GM23338 (cell line): ENCODE measurements at regions not wholly inside any gene's neighbourhood (a gene's known extent, or its start where the extent isn't known, plus 50 kb on each side); places are given as distances from the start of the nearest gene placed in this dataset.

ENCODE experiments used
- ATAC-seq: fragments of 200-7000 bp; cut with Tn5 transposase; 3 replicates; pipeline ENCODE4 v1.9.1; 2020
- DNase-seq: peaks from one replicate; pipeline ENCODE4 v3.0.0-alpha.2; 2015; ENCODE audit warnings: low spot score
- H2AFZ ChIP-seq: fragments of 200-600 bp; sonication (generic); 2 replicates; pipeline ENCODE4 v1.8.0; 2016; ENCODE audit warnings: antibody characterized with exemption, mild to moderate bottlenecking, moderate library complexity
- H3F3A ChIP-seq: fragments of 200-600 bp; sonication (generic); replicated peaks from 2 replicates; pipeline ENCODE4 v1.8.0; 2017; ENCODE audit warnings: antibody characterized with exemption, mixed run types, low read depth
- H3K27ac ChIP-seq: fragments of 200-600 bp; sonication (generic); 2 replicates; pipeline ENCODE4 v1.6.1; 2016; ENCODE audit warnings: low read depth
- H3K27me3 ChIP-seq: fragments of 200-600 bp; sonication (generic); 2 replicates; pipeline ENCODE4 v1.8.0; 2016; ENCODE audit warnings: mild to moderate bottlenecking, mixed run types, moderate library complexity; ENCODE audit not compliant: insufficient read depth
- H3K36me3 ChIP-seq: fragments of 200-600 bp; sonication (generic); 2 replicates; pipeline ENCODE4 v1.8.0; 2016; ENCODE audit warnings: mild to moderate bottlenecking; ENCODE audit not compliant: insufficient read depth
- H3K4me1 ChIP-seq: fragments of 200-600 bp; sonication (generic); 2 replicates; pipeline ENCODE4 v1.8.0; 2016; ENCODE audit warnings: mild to moderate bottlenecking, moderate library complexity; ENCODE audit not compliant: insufficient read depth
- H3K4me2 ChIP-seq: fragments of 200-600 bp; sonication (generic); 2 replicates; pipeline ENCODE4 v1.7.1; 2017; ENCODE audit warnings: mixed run types
- H3K4me3 ChIP-seq: fragments of 200-600 bp; sonication (generic); 2 replicates; pipeline ENCODE4 v1.6.1; 2016; ENCODE audit warnings: mixed run types
- H3K79me2 ChIP-seq: fragments of 200-600 bp; sonication (generic); replicated peaks from 2 replicates; pipeline ENCODE4 v1.8.0; 2017; ENCODE audit warnings: mild to moderate bottlenecking; ENCODE audit not compliant: insufficient read depth
- H3K9me2 ChIP-seq: fragments of 200-600 bp; sonication (generic); 2 replicates; pipeline ENCODE4 v1.8.0; 2017; ENCODE audit not compliant: insufficient read depth
- H4K20me1 ChIP-seq: fragments of 200-600 bp; sonication (generic); replicated peaks from 2 replicates; pipeline ENCODE4 v1.8.0; 2017; ENCODE audit warnings: mild to moderate bottlenecking; ENCODE audit not compliant: insufficient read depth
- H3K27ac Mint-ChIP-seq: 2 replicates; pipeline ENCODE4 v1.8.0; 2020; ENCODE audit warnings: inconsistent platforms, mild to moderate bottlenecking, moderate library complexity, mixed read lengths
- H3K27me3 Mint-ChIP-seq: 3 replicates; pipeline ENCODE4 v1.8.0; 2022; ENCODE audit warnings: low read depth, mild to moderate bottlenecking, moderate library complexity, mixed read lengths, inconsistent platforms; ENCODE audit not compliant: insufficient read depth, poor library complexity
- H3K36me3 Mint-ChIP-seq: 3 replicates; pipeline ENCODE4 v1.8.0; 2021; ENCODE audit warnings: low read depth, mild to moderate bottlenecking, inconsistent platforms, moderate library complexity, mixed read lengths
- H3K4me1 Mint-ChIP-seq: 3 replicates; pipeline ENCODE4 v1.8.0; 2020; ENCODE audit warnings: mild to moderate bottlenecking, inconsistent platforms, mixed read lengths
- H3K4me3 Mint-ChIP-seq: 3 replicates; pipeline ENCODE4 v1.8.0; 2021; ENCODE audit warnings: moderate library complexity, mild to moderate bottlenecking, inconsistent platforms, mixed read lengths
- H3K9me3 Mint-ChIP-seq: 3 replicates; pipeline ENCODE4 v1.8.0; 2020; ENCODE audit warnings: moderate library complexity, mild to moderate bottlenecking, inconsistent platforms, mixed read lengths
- CREB1 ChIP-seq: fragments of 250-450 bp; sonication (Bioruptor Pico); IDR thresholded peaks from 2 replicates; pipeline ENCODE4 v1.5.0; 2020; ENCODE audit warnings: low read depth, mild to moderate bottlenecking, moderate library complexity
- CTCF ChIP-seq, 2 experiments: fragments of 200-600 bp in 1 of 2; sonication (generic) in 1 of 2; conservative IDR thresholded peaks; 2 replicates each; pipeline versions ENCODE4 v1.5.1 to v1.6.1; 2016 to 2017; ENCODE audit warnings: antibody characterized with exemption in 2 of 2, low read depth in 2 of 2, mild to moderate bottlenecking in 2 of 2, moderate library complexity in 1 of 2
- ETS1 ChIP-seq: IDR thresholded peaks from 2 replicates; pipeline ENCODE4 v1.6.1; 2016; ENCODE audit warnings: antibody characterized with exemption
- EZH2phosphoT487 ChIP-seq: fragments of 200-600 bp; sonication (generic); IDR thresholded peaks from one replicate; pipeline ENCODE4 v1.8.1; 2018; ENCODE audit warnings: antibody characterized with exemption; ENCODE audit not compliant: unreplicated experiment
- REST ChIP-seq: IDR thresholded peaks from one replicate; pipeline ENCODE4 v1.6.1; 2018; ENCODE audit warnings: antibody characterized with exemption; ENCODE audit not compliant: unreplicated experiment
- STAT1 ChIP-seq: IDR thresholded peaks from one replicate; pipeline ENCODE4 v1.6.1; 2016; ENCODE audit warnings: antibody characterized with exemption; ENCODE audit not compliant: unreplicated experiment
- ZNF462 ChIP-seq: fragments of 250-450 bp; sonication (Bioruptor Pico); IDR thresholded peaks from 2 replicates; pipeline ENCODE4 v1.5.0; 2020; ENCODE audit warnings: mild to moderate bottlenecking, moderate library complexity

- no peak overlapping the region for H2AFZ ChIP-seq
- no peak for ATAC-seq
These were observed 105.9 kb upstream of the TSC22D2 start for GRCh38 chr3:150302246-150302645.

More at GRCh38 chr3:150302246-150302645, 105.9 kb upstream of the TSC22D2 start:
- H3K36me3 Mint-ChIP-seq, result no peaks in the 10 kb centered on the region
- no peak overlapping the region for H3K27ac Mint-ChIP-seq
- peaks cover 17% of the 10 kb centered on the region for H3K4me1 Mint-ChIP-seq
- H4K20me1 ChIP-seq, result no peaks in the 10 kb centered on the region
- no peak for DNase-seq
- no peak overlapping the region for H3K4me2 ChIP-seq
- H3F3A ChIP-seq, result no peaks in the 10 kb centered on the region
- no peaks in the 10 kb centered on the region for H3K27me3 ChIP-seq
- no peak overlapping the region for H3K4me3 Mint-ChIP-seq
- H3K36me3 ChIP-seq, result no peaks in the 10 kb centered on the region
- no peaks in the 10 kb centered on the region for H3K79me2 ChIP-seq
- peaks cover 3% of the 10 kb centered on the region for H3K27me3 Mint-ChIP-seq
- TF ChIP-seq CTCF (conservative IDR thresholded peaks at IDR 0.05; ENCODE audit: low read depth in 2 of 2), result no peak
- no peak for TF ChIP-seq ETS1
- TF ChIP-seq EZH2phosphoT487, result no peak
- no peak for TF ChIP-seq ZNF462 (CRISPR knock-in tag)
- no peak for TF ChIP-seq CREB1 (CRISPR knock-in tag)
- TF ChIP-seq STAT1, result no peak
- TF ChIP-seq REST, result no peak
- peaks cover 10% of the 10 kb centered on the region; the same call in 1 of the 2 replicates for H3K9me2 ChIP-seq
- no peaks in the 10 kb centered on the region for H3K9me3 Mint-ChIP-seq
- no peak overlapping the region for H3K27ac ChIP-seq
- H3K4me1 ChIP-seq, result peaks cover 10% of the 10 kb centered on the region
- H3K4me3 ChIP-seq, result no peak overlapping the region
